ENCODE measurements at regions not wholly inside any gene's neighbourhood (a gene's known extent, or its start where the extent isn't known, plus 50 kb on each side); places are given as distances from the start of the nearest gene placed in this dataset.

- TF ChIP-seq NFRKB (IDR thresholded peaks at IDR 0.05): no peak
- TF ChIP-seq FOXK2 (IDR thresholded peaks at IDR 0.05): no peak
- no peak for TF ChIP-seq LEF1 (IDR thresholded peaks at IDR 0.05; ENCODE audit: borderline replicate concordance)
- TF ChIP-seq FOXM1 (IDR thresholded peaks at IDR 0.05; ENCODE audit: borderline replicate concordance): no peak
Observed at GRCh38 chr12:115646210-115646609, 631.3 kb downstream of the MED13L start.
